ENCODE measurements at regions not wholly inside any gene's neighbourhood (a gene's known extent, or its start where the extent isn't known, plus 50 kb on each side); places are given as distances from the start of the nearest gene placed in this dataset.

- no peaks in the 10 kb centered on the region; the same call in 1 of the 2 replicates for H3K9me3 ChIP-seq (replicated peaks)
- peak overlapping the region; percentile 25; the same call in 1 of the 2 replicates for H3K27ac ChIP-seq
- H3K36me3 ChIP-seq, result no peaks in the 10 kb centered on the region
- DNase-seq (ENCODE audit: low read depth in 1 of 2, low spot score in 2 of 2), result no peak
- no peak overlapping the region for H3K4me3 ChIP-seq
- H3K4me1 ChIP-seq (replicated peaks), result peaks cover 60% of the 10 kb centered on the region
- H3K27me3 ChIP-seq (replicated peaks), result no peaks in the 10 kb centered on the region
These were observed 51.1 kb upstream of the IL21 start for GRCh38 chr4:122671919-122672490.

- peaks cover 48% of the 10 kb centered on the region for H3K4me1 ChIP-seq (replicated peaks)
- H3K27me3 ChIP-seq (replicated peaks), result no peaks in the 10 kb centered on the region
- no peak for DNase-seq (ENCODE audit: low read depth in 1 of 2, low spot score in 2 of 2)
- no peaks in the 10 kb centered on the region; the same call in 1 of the 2 replicates for H3K9me3 ChIP-seq (replicated peaks)
- H3K27ac ChIP-seq, result peak overlapping the region; percentile 19; the same call in 1 of the 2 replicates
- H3K4me3 ChIP-seq, result no peak overlapping the region
- H3K36me3 ChIP-seq, result no peaks in the 10 kb centered on the region
These were observed 52.4 kb upstream of the IL21 start for GRCh38 chr4:122673252-122673651.

GRCh38 chr4:122674371-122674770 is 53.5 kb upstream of the IL21 start:
- peak in 1 of 2 experiments; percentile 31 for DNase-seq (ENCODE audit: low read depth in 1 of 2, low spot score in 2 of 2)
- Histone ChIP-seq H3K9me3 (replicated peaks) (no peaks in the 10 kb centered on the region; the same call in 1 of the 2 replicates), H3K4me1 (replicated peaks) (peaks cover 38% of the 10 kb centered on the region), H3K4me3 (no peak overlapping the region), H3K36me3 (no peaks in the 10 kb centered on the region), H3K27me3 (replicated peaks) (no peaks in the 10 kb centered on the region), H3K27ac (peak overlapping the region; percentile 10)

- 0 out of 2 replicates have a peak, but pooled peaks cover 2% of the 10 kb centered on the region for H3K9me3 ChIP-seq (replicated peaks)
- no peaks in the 10 kb centered on the region for H3K36me3 ChIP-seq
- H3K27ac ChIP-seq, result no peak overlapping the region
- DNase-seq (ENCODE audit: low read depth in 1 of 2, low spot score in 2 of 2), result no peak
- no peaks in the 10 kb centered on the region for H3K27me3 ChIP-seq (replicated peaks)
- H3K4me1 ChIP-seq (replicated peaks), result peaks cover 10% of the 10 kb centered on the region
- H3K4me3 ChIP-seq, result no peak overlapping the region
These were observed 53.2 kb upstream of the BBS12 start for GRCh38 chr4:122679317-122679716.

GRCh38 chr4:122679946-122680345 is 52.6 kb upstream of the BBS12 start:
- Histone ChIP-seq H3K9me3 (replicated peaks) (0 out of 2 replicates have a peak, but pooled peaks cover 2% of the 10 kb centered on the region), H3K27ac (no peak overlapping the region), H3K36me3 (no peaks in the 10 kb centered on the region), H3K27me3 (replicated peaks) (no peaks in the 10 kb centered on the region), H3K4me3 (no peak overlapping the region), H3K4me1 (replicated peaks) (peaks cover 3% of the 10 kb centered on the region)
- no peak for DNase-seq (ENCODE audit: low read depth in 1 of 2, low spot score in 2 of 2)

GRCh38 chr4:122681568-122681967 is 50.9 kb upstream of the BBS12 start:
- H3K4me1 ChIP-seq (replicated peaks), result no peaks in the 10 kb centered on the region
- no peak overlapping the region for H3K4me3 ChIP-seq
- no peaks in the 10 kb centered on the region for H3K36me3 ChIP-seq
- H3K27ac ChIP-seq, result no peak overlapping the region
- H3K9me3 ChIP-seq (replicated peaks), result 0 out of 2 replicates have a peak, but pooled peaks cover 2% of the 10 kb centered on the region
- DNase-seq (ENCODE audit: low read depth in 1 of 2, low spot score in 2 of 2), result no peak
- no peaks in the 10 kb centered on the region for H3K27me3 ChIP-seq (replicated peaks)
